HG03159 (cell line): ENCODE measurements at regions not wholly inside any gene's neighbourhood (a gene's known extent, or its start where the extent isn't known, plus 50 kb on each side); places are given as distances from the start of the nearest gene placed in this dataset.
"Not testable (repeated sequence)": the region's sequence is repeated elsewhere in the genome, so short reads cannot be mapped to it uniquely, and the experiment has no call there.

Experiments used
- ATAC-seq: cut with Tn5 transposase; IDR thresholded peaks from one replicate; pipeline ENCODE4 v1.9.1; 2021; ENCODE audit warnings: mild to moderate bottlenecking, moderate library complexity; ENCODE audit not compliant: unreplicated experiment

DNA sequence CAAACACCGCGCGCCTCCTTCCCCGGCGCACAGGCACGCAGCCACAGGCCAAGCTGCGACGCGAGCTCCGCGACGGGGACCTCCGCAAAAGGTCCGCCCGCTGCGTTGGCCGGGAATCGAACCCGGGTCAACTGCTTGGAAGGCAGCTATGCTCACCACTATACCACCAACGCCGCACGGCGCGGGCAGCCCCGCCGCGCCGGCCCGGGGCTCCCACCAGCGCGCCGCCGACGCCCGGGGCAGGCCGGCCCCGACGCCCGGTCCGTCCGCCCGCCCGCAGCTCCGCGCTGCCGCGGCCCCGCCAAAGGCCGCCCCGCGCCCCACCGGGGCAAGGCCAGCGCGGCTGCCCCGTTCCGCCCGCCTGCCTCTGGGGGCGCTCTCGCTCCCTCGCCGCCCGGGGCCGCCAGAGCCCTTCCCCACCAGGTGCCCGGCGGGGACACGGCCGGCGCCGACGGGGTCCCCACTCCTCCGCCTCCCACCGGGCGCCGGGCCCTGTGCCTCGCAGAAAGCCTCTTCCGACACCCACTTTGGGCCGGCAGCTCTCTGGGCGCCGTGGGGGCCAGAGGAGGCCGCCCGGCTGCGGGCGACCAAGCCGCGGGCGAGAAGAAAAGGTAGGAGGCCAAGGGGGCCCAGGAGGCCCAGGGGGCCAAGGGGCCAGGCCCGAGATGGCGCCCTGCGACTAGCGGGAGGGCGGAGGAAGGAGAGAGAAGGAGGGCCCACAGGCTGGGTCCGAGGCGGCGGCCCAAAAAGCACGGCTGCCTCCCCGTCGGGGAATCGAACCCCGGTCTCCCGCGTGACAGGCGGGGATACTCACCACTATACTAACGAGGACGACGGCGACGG lies 50.2 kb upstream of the FCGR2A start:
- peak; percentile 25 for ATAC-seq

DNA sequence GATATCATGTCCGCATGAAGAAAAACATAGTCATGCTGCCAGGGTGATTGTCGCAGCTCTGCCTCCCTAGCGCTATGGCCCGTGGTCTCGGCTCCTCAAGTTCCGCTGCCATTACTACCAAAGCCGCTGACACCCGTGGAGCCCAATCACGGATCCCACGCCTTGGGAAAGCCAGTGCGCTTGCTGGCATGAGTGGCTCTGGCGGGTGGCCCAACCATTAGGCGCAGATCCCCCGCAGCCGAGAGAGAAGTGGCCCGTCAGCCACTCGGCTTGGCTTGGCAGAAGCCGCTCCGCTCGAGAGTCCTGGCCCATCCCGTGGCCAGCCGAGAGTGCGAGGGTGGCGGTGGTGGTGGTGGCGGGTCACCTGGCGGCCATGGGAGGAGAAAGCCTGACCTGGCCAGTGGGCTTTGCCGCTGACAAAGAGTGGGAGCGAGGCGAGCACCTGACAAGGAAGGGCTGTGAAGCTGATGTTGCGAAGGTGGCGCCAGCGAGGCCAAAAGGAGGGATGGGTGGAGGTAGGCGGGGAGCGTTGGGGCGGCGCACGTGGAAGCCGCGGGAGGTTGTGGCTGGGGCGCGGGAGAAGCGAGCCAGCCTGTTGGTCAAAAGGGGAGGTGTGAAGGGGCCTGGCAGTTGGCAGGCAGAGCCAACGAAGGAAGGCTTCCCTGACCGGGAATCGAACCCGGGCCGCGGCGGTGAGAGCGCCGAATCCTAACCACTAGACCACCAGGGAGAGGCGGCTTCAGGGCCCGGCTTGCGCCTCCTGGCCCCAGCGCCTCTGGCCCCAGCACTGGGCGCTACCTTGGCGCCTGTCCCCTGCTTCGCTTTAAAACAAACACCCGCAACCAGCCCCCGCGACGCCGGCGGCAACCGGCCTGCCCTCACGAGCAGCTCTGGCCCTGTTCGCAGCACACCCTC lies 51.0 kb upstream of the FCGR2A start:
- ATAC-seq: peak; percentile 60

DNA sequence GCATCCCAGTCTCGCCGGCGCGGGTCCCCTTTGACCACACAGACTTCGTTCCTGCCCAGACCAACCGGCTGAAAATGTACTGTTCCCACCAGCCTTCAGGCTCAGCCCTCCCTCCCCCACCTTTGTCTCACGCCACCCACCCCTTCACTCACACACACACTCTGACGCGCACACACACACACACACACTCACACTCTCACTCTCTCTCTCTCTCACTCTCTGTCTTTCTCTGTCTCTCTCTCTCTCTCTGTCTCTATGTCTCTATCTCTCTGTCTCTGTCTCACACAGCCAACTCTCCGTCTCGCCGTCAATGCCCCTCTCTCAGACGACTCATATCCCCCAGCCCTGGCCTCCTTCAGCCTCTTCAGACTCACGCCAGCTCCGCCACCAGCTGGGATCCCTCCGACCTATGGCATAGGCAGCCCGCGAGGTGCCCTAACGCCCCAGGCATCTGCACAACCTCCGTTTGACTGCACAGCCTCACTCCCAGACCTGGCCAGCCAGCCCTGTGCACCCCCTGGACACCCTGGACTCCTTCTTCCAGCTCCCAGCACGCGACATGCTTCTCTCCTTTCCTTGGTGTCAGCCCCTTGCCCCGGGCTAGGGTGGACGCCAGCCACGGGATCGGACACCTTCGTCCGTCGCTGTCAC lies 53.4 kb upstream of the FCGR2A start:
- not testable (repeated sequence) for ATAC-seq

DNA sequence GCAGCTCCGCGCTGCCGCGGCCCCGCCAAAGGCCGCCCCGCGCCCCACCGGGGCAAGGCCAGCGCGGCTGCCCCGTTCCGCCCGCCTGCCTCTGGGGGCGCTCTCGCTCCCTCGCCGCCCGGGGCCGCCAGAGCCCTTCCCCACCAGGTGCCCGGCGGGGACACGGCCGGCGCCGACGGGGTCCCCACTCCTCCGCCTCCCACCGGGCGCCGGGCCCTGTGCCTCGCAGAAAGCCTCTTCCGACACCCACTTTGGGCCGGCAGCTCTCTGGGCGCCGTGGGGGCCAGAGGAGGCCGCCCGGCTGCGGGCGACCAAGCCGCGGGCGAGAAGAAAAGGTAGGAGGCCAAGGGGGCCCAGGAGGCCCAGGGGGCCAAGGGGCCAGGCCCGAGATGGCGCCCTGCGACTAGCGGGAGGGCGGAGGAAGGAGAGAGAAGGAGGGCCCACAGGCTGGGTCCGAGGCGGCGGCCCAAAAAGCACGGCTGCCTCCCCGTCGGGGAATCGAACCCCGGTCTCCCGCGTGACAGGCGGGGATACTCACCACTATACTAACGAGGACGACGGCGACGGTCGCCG lies 57.4 kb upstream of the FCGR2A start:
- ATAC-seq: peak; percentile 29

DNA sequence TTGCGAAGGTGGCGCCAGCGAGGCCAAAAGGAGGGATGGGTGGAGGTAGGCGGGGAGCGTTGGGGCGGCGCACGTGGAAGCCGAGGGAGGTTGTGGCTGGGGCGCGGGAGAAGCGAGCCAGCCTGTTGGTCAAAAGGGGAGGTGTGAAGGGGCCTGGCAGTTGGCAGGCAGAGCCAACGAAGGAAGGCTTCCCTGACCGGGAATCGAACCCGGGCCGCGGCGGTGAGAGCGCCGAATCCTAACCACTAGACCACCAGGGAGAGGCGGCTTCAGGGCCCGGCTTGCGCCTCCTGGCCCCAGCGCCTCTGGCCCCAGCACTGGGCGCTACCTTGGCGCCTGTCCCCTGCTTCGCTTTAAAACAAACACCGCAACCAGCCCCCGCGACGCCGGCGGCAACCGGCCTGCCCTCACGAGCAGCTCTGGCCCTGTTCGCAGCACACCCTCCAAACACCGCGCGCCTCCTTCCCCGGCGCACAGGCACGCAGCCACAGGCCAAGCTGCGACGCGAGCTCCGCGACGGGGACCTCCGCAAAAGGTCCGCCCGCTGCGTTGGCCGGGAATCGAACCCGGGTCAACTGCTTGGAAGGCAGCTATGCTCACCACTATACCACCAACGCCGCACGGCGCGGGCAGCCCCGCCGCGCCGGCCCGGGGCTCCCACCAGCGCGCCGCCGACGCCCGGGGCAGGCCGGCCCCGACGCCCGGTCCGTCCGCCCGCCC lies 58.1 kb upstream of the FCGR2A start:
- peak; percentile 55 for ATAC-seq

DNA sequence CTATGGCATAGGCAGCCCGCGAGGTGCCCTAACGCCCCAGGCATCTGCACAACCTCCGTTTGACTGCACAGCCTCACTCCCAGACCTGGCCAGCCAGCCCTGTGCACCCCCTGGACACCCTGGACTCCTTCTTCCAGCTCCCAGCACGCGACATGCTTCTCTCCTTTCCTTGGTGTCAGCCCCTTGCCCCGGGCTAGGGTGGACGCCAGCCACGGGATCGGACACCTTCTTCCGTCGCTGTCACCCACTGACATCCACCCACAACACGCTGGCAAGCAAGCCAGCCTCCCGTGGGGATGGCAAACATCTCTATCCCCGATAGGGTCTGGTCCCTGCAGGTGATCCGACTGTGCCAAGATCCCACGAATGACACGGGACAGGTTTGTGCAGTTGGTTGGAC lies 60.5 kb upstream of the FCGR2A start:
- ATAC-seq: not testable (repeated sequence)

DNA sequence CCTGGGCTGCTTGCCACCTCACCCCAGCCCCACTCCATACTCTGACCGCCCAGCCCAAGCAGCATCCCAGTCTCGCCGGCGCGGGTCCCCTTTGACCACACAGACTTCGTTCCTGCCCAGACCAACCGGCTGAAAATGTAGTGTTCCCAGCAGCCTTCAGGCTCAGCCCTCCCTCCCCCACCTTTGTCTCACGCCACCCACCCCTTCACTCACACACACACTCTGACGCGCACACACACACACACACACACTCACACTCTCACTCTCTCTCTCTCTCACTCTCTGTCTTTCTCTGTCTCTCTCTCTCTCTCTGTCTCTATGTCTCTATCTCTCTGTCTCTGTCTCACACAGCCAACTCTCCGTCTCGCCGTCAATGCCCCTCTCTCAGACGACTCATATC lies 61.0 kb upstream of the FCGR2A start:
- ATAC-seq: not testable (repeated sequence)

DNA sequence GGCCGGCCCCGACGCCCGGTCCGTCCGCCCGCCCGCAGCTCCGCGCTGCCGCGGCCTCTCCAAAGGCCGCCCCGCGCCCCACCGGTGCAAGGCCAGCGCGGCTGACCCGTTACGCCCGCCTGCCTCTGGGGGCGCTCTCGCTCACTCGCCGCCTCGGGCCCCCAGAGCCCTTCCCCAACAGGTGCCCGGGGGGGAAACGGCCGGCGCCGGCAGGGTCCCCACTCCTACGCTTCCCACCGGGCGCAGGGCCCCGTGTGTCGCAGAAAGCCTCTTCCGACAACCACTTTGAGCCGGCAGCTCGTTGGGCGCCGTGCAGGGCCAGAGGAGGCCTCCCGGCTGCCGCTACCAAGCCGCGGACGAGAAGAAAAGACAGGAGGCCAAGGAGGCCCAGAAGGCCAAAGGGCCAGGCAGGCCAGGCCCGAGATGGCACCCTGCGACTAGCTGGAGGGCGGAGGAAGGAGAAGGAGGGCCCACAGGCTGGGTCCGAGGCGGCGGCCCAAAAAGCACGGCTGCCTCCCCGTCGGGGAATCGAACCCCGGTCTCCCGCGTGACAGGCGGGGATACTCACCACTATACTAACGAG lies 64.9 kb upstream of the FCGR2A start:
- ATAC-seq: no peak

DNA sequence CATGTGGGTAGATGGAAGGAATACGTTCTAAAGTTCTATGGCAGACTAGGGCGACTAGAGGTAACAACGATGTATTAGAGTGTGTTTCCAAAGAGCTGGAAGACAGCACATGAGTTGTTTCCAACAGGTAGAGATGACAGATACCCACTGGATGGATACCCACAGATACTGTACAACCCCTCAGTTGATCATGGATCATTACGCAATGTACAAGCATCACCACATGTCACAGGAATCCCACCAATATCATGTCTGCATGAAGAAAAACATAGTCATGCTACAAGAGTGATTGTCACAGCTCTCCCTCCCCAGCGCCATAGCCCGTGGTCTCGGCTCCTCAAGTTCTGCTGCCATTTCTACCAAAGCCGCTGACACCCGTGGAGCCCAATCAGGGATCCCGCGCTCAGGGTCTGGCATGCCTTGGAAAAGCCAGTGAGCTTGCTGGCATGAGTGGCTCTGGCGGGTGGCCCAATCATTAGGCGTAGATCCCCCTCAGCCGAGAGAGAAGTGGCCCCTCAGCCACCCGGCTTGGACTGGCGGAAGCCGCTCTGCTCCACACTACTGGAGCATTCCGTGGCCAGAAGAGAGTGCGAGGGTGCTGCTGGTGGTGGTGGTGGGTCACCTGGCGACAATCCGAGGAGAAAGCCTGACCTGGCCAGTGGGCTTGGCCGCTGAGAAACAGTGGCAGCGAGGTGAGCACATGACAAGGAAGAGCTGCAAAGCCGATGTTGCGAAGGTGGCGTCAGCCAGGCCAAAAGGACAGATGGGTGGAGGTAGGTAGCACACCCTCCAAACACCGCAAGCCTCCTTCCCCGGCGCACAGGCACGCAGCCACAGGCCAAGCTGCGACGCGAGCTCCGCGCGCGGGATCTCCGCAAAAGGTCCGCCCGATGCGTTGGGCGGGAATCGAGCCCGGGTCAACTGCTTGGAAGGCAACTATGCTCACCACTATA lies 65.7 kb upstream of the FCGR2A start:
- ATAC-seq: no peak

DNA sequence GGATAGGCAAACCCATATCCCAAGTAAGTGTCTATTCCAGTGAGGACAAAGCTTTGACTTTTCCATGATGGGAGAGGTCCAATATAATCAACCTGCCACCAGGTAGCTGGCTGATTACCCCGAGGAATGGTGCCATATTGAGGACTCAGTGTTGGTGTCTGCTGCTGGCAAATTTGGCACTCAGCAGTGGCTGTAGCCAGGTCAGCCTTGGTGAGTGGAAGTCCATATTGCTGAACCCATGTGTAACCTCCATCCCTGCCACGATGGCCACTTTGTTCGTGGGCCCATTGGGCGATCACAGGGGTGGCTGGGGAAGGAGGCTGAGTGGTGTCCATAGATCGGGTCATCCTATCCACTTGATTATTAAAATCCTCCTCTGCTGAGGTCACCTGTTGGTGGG lies 65.5 kb upstream of the CFAP126 start:
- not testable (repeated sequence) for ATAC-seq

DNA sequence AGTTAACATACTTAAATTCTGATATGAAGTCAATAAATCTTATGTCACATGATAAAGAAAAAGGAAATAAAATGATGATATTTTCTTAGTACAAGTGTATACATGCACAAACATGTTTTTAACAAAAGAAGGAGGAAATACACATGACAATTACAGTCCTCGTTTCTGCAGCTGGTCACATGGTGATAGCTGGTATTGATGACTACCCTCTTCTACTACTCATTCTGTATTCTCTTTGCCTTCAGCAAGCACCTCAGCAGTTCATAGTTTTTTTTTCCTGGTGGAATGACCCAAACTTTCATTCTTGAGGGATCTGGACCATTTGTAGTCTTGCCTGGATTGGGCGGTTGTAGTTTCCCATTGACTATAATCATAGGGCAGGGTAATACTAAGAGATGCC lies 64.4 kb upstream of the CFAP126 start:
- ATAC-seq: no peak

DNA sequence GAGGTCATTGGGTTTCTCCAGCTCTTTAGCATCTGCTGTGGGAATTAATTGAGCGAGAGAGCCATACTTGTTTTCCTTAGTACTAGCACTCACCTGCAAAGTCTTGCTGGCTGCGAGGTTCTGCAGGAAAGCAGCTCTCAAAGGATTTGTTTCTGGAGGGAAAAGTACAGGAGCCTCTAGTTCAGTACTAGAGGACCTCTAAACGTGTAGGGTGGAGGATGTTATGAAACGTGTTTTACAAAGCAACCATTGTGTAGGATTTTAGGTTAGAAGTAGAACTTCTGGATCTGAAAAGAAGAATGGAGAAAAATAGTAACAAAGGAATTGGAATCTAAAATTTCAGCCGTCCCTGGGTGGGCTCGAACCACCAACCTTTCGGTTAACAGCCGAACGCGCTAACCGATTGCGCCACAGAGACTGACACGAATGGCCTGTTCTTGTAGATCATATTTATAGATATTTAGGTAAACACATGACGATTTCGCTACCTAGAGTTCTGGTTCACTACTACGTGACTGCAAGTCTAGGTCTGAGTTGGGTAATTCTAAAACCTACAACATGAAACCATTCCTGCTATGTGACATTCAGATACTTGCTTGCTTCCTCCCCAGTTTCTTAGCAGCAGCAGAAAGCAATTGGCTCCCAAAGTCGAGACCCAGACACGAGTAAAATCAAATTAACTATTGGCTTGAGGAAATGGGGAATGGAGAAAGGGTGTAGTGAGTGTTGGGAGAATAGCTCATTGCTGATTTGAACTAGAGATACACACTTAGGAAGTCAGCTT lies 60.2 kb upstream of the CFAP126 start:
- no peak for ATAC-seq

DNA sequence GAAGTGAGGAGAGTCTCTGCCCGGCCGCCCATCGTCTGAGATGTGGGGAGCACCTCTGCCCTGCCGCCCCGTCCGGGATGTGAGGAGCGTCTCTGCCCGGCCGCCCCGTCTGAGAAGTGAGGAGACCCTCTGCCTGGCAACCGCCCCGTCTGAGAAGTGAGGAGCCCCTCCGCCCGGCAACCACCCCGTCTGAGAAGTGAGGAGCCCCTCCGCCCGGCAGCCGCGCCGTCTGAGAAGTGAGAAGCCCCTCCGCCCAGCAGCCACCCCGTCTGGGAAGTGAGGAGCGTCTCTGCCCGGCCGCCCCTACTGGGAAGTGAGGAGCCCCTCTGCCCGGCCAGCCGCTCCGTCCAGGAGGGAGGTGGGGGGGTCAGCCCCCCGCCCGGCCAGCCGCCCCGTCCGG lies 55.2 kb upstream of the CFAP126 start:
- not testable (repeated sequence) for ATAC-seq

DNA sequence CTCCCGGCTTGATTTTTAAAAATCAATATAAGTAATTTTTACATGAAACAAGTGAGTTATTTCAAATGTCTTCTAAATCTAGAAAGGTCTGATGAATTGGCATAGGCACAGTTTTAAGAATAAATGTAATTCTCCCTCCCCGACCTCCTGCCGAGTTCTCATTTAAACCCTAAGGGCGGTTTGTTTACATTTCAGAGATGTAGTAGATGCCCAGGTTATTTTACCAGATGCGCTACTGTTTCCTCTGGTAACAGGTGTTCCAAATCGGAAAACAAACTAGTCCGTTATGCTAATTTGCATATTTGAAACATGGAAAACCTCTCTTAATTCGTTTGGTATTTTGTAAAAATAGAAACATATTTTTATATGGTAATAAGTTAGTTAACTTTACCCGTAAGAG lies 53.8 kb upstream of the CFAP126 start:
- ATAC-seq: no peak

DNA sequence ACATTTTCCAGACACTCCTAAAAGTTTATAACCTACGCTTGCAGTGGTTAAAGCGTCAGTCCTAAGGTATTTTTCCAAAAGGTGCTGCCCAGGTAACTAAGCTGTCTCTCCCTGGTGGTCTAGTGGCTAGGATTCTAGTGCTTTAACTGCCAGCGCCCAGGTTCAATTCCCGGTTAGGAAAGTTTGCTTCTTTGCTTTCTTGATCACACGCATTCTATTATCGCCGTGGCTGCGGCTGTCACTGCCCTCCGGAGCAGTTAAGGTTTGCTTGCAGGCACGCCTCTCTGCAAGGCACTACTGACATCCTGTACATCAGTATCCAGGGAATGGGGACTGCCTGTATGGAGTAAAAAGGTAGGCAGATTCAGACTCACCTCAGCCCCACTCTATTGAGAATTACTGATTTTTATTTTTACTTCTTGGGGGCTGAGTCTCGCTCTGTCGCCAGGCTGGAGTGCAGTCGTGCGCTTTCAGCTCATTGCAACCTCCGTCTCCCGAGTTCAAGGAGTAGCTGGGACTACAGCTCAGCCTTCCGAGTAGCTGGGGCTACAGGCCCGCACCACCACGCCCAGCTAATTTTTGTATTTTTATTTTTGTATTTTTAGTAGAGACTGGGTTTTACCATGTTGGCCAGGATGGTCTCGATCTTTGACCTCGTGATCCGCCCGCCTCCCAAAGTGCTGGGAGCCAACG lies 53.2 kb upstream of the CFAP126 start:
- no peak for ATAC-seq

DNA sequence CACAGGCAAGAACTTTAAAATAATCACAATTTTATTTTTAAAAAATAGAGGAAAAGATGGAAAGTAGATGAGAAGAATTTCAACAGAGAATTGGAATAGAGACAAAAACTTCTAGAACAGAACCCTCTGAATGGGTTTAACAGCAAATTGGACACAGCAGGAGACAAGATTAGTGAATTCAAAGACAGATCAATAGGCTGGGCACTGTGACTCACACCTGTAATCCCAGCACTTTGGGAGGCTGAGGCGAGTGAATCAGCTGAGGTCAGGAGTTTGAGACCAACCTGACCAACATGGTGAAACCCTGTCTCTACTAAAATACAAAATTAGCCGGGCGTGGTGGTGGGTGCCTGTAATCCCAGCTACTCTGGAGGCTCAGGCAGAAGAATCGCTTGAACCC lies 49.9 kb upstream of the CFAP126 start:
- not testable (repeated sequence) for ATAC-seq
